HG03439 (cell line): ENCODE measurements at regions not wholly inside any gene's neighbourhood (a gene's known extent, or its start where the extent isn't known, plus 50 kb on each side); places are given as distances from the start of the nearest gene placed in this dataset.

Source experiments
- ATAC-seq: cut with Tn5 transposase; IDR thresholded peaks from one replicate; pipeline ENCODE4 v1.9.1; 2021; ENCODE audit warnings: mild to moderate bottlenecking, moderate library complexity; ENCODE audit not compliant: unreplicated experiment

DNA sequence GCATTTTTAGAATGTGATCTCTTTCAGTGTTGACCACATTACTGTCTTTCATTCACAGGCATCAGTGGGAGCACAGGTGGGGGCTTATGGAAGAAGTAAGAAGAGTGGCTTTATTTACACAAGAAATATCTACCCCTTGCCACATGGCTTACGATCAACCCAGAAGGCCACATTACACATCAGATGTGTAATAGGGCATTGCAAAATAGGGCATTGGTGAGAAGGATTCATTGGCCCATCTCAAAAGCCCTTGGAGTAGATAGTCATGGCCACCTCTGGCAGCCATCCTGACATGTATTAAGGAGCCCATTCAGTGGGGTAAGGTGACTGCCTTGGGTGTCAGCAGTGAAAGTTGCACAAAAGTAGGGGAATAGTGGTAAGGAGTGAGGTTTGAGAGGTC lies 97.5 kb downstream of the MAFB start:
- ATAC-seq: no peak

DNA sequence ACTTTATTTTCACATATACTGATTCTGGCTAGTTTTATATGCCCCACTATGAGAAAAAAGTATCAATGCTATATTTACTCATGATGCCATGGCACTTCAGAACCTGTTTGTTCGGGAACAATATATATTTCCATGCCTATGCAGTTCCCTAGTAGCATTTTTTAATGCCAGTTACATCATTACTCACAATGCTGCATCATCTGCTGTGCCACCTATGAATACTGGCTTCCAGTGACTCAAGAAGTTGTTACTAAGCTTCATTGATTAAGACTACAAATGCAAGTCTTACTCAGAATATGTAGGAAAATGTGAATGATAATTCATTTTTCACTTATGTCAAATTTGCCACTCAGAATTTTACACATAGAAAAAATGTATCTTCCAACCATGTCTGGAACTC lies 97.9 kb downstream of the MAFB start:
- ATAC-seq: no peak

DNA sequence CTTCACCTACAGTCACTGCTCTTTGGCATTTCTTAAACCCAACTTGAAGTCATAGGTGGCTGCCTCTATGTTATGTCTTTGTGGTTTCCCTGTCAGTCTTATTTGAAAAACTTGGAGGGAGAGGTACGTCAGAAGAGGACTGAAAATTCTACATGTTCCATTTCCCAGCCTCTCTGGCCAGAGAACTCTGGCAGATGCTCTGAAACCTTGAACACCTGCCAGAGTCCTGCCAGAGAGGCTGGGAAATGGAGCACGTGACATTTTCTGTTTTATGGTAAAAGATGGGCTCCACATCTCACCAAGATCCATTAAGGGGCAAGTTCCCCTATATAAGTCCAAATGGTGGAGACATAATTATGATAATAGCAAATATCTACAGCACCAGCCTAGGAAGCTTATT lies 99.5 kb downstream of the MAFB start:
- ATAC-seq: no peak

DNA sequence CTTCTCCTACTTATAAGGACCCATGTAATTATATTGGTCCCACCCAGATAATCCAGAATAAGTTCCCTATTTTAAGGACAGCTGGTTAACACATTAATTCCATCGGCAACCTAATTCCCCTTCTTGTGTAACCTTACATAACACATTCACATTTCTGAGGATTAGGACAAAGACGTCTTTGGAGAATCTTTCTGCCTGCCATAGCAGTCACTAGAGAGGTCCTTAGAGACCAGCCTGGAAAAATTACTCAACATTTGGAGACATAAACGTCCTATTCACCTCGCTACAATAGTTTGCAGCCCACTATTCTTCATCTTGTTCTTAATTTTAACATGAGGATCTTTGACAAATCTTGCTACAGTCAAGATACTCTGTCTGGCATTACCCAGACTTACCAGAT lies 100.1 kb downstream of the MAFB start:
- no peak for ATAC-seq

DNA sequence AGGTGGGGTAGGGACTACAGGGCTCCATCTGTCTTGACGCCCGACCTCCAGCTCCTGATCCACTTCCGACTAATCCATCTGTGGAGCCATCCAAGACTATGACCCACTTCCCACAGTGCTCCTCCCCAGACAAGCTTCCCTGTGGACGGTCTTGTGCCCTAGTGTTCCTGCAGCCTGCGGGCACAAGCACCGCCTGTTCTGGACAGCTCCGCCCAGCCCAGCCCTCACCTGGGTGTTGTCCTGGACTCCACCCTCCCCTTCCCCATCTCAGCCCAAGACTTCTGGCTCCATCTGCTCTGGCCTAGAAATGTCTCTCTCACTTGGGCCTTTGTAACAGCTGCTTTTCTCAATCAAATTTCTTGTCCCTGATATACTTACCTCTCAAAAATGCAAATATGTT lies 102.0 kb downstream of the MAFB start:
- no peak for ATAC-seq

DNA sequence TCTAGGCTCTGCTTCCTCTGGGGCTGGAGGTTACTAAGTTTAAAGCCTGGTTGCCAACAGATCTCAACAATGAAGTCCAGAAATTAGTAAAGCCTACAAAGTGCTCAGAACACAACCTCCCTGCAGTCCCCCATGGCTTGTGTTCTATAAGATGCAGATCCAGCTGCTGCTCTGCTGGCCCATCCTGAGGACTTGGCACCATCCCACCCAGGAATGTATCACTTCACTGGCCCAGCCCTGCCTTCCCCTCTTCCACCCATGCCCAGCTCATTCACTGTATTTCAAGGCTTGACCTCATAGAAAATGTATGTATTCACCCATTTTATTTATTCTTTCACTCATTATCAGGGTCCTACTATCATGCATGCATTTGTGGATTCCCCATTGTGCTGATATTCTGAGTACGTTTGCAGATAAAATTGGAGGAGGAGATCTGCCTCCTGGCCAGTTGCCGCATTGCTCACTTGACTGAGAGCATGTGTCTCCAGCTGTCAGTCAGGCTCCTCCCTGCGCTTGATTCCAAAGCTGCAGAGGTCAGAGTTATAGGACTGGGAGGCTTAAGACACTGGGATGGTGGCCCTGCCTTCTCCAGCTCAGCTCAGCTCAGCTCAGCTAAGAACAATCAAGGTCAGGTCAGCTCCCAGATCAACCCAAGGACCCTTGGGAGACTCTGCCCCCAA lies 104.8 kb downstream of the MAFB start:
- no peak for ATAC-seq

DNA sequence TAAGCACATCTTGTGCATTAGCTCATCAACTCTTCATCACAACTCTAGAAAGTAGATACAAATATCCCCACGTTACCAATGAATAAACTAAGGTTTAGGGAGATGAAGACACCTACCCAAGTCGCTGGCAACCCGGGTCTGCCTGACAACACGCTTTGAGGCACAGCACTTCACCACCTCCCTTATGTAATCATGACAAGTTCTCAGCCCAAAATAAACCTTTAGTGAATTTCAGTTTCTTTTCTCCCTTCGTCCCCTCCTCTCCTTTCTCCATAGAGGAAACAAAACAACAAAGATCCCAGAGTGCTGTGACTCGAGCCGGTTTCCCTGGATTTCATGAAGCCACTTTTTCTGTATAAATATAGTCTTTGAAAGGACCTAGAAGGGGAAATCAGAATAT lies 105.4 kb downstream of the MAFB start:
- ATAC-seq: no peak

DNA sequence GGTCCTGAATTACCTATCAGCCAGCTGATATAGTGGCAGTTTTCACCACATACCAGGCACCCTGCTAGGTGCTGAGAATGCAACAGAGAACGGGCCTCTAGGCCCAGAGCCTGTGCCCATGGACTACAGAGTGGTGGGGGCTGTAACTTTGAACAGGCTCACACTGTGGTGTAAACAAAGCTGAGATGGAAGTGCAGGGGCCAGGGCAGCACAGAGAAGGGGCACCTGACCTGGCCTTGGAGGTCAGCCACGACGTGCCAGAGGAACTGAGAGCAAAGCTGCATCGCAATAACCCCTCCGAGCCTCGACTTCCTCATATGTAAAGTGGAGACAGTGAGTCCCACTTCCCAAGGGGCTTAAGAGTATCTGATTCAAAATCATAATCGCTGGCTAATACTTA lies 105.8 kb downstream of the MAFB start:
- no peak for ATAC-seq

DNA sequence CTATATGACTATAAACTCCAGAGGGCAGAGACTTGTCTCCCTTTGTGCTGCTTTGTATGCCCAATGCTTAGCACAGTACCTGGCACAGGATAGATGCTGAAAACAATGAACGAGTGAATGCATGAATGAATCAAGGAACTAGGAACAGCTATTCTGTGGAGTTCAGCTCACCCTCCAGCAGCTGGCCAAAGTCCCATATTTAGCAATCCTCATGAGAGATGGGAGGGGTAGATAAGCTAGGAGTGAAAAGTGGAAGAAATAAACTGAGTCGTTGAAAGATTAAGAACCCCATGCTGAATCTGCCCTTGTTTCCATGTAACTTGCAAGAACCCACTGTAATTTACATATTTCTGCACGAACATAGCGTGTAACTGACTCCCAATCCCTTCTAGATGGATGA lies 106.5 kb downstream of the MAFB start:
- no peak for ATAC-seq

DNA sequence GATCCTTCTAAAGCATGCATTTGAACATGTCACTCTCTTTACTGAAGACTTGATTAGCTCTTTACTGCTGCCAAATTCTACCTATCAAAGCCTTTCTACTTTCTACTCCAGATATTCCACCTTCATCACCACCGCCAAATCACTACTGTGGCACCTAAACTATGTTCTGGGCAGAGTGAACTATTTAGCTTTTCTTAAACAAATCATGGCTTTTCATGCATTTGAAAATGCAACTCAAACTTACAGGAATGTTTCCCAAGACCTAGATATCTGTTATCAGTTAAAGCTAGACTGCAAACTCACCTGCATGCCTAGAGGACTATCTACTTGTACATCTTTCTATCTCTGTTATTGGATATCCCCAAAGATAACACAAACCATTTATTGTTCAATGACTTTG lies 109.3 kb downstream of the MAFB start:
- no peak for ATAC-seq

DNA sequence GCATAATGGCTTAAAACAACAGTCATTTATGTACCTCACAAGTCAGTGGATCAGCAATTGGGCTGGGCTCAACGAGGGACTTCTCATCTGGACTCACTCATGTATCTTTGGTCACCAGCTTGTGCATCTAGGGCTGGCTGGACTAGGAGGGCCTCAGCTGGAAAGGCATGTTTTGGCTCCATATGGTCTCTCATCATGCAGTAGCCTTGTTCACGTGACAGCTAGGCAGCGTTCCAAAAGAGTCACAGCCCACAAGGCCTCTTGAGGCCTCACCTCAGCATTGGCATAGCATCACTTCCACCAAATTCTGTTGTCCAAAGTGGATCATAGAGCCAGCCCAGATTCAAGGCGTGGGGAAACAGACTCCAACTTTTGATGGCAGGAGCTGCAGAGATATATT lies 110.1 kb downstream of the MAFB start:
- no peak for ATAC-seq

DNA sequence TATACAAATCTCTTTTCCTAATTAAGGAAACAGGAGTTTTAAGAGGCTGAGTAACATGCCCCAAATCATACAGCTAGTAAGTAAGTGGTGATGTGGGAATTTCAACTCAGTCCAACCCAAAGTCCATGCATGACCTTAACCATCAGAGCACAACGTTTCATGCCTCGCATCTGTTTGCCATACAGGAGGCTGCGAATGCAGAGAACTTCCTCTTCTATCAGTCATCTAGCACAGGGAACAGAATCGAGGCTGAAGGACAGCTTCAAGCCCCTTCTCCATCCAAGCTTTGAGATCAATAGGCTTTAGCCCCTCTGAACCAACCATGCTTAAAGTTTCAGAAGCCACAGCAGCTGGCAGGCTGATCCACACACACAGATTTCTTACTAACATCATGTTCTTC lies 113.2 kb downstream of the MAFB start:
- no peak for ATAC-seq

DNA sequence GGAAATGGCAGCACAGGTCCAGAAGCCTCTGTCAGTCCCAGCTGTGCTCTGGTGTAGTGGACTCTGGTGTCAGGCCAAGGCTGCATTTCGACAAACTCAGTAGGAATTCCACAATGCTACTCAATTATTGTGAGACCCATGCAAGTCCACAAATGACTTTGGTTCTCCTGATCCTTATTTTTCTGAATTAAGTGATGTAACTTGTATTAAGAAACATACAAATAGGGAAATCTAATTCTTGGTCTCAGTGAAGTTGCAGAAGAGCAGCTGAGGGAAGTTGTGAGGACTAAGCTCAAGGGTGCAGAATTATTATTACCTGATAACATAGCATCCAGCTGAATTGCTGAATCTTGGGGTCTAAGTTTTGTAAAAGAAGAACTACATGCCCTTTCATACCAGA lies 116.8 kb downstream of the MAFB start:
- ATAC-seq: no peak

DNA sequence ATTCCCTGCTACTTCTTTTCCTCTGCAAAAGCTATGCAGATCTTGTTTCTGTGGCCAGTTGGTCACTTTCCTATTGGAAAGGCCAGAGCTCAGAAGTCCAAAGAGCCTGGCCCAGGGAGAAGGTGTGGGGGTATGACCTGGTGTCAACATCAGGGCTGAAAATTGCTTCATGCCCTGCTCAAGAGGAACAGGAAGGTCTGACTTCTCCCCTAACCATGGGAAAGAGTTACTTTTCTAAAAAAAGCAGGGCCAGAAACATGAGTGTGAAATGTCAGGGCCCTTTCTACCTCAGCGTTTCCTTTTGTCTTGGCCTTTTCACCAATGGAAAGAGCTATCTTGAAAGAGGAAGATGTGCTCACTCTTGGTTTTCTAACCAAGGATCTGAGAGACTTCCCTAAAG lies 117.4 kb downstream of the MAFB start:
- ATAC-seq: no peak

DNA sequence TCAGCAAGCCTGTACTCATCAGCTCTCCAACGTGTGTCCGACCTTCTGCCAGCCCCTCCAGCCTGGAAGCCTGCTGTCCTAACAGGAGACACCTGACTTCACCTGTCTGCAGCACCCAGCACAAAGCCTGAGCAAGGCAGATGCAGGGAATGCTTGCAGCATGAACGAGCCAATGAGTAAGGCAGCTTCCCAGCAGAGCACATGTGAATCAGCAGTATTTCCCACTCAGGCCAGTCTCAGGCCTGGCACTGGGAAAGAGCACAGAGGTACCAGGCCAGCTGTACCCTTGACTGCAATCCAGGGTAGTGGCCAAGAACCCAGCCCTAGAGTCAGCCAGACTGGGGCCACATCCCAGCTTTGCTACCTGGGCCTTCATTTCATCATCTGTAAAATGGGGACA lies 120.8 kb downstream of the MAFB start:
- no peak for ATAC-seq

DNA sequence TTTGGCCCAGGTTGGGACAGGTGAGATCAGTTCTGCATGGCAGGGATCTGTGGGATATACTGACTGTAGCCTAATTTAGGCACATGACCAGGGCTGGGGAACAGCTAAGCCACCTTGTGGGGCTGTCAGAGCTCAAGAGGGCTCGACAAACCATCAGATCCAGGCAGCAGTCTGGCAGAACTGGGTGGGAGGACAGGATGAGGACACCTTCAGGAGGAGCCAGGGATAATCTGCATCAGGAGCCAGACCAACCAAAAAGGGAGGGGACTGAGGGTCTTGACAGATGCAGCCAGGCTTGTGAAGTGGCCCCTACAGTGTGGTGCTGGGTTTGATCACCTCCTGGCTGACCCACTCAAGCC lies 123.4 kb downstream of the MAFB start:
- ATAC-seq: no peak

DNA sequence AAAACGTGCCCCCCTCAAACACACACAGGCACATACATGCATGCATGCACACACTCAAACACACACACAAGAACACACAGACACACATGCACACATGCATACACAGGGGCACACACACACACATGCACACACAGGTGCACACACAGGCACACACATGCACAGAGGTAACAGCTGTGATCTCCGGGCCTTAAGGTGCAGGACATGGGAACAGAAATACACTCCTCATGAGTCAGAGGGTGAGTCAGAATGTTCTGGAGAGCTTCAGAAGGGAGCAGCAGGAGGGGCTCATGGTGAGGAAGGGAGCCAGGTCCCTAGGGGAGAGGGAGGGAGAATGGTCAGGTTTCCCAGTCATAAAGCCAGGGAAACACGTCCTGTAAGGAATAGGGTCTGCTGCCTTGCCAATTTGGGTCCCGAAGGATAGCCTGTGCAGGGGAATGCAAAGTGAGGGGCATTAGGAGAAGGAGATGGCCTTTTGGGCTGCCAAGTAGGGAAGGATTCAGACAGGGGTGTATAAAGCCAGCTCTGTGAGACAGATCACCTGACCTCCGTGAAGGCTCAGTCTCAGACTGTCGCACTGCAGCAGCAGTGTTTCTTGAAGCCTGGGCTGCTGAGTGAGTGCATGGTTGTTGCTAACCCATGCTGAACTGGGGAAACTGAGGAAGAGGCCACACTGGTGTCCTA lies 123.9 kb downstream of the MAFB start:
- no peak for ATAC-seq

DNA sequence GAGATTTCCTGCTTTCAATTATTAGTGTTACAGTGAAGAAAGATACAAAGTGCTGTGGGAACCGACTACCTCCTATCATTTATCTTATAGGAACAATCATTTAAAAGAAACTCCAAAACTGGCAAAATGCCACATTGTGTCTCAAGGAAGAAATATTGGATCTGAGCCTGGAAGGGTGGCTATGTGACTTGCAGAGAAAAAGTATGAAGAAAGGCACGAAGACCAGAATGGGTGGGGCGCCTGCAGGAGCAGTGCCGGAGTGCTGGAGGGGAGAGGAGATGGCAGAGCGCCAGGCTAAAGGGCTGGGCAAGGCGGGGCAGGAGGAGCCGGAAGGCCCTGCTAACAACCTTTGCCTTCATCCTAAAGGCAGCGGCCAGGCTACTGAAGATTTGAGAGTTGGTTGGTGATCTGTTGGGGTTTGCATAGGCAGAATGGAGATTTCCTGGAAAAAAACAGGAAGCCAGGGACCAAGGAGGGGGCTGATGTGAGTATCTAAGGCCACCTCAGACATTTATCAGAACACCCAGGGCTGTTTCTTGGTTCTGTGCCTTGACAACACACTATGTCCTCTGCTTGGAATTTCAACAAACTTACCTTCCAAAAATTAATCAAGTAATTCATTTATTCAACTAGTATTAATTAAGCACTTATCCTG lies 125.6 kb downstream of the MAFB start:
- ATAC-seq: no peak

DNA sequence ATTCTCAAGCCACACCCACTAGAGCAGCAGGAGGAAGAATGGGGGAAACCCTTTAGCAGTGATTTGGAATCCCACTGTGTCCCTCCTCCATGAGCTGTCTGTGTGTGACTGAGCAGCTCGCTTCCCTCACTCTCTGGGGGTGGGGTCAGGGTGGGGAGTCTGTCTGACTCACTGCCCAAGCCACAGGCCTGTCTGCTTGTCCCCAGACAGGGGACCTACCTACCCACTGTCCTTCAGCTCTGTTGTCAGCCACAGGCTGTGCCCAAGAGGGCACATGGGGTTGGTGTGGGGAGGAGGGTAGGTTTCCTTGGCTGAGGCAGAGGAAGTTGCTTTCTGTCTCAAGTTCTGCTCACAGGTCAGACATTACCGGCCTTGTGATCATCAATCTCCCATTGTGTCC lies 127.0 kb downstream of the MAFB start:
- ATAC-seq: no peak

DNA sequence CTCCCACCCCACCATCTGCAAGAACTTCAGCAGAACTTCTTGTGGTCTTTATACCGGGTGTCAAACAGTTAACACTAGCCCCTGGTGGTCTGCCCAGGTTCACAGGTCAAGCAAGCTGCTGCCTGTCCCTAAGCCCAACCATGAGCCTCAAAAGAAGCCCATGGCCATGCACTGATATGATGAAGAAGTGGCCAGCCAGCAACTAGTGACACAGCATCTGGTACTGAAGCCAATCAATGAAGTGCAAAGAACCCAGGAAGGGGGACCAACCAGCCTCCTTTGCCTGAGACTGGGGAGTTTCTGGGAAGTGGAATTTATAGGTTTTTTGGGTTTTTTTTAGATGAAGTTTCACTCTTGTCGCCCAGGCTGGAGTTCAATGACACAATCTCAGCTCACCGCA lies 127.8 kb downstream of the MAFB start:
- ATAC-seq: no peak

DNA sequence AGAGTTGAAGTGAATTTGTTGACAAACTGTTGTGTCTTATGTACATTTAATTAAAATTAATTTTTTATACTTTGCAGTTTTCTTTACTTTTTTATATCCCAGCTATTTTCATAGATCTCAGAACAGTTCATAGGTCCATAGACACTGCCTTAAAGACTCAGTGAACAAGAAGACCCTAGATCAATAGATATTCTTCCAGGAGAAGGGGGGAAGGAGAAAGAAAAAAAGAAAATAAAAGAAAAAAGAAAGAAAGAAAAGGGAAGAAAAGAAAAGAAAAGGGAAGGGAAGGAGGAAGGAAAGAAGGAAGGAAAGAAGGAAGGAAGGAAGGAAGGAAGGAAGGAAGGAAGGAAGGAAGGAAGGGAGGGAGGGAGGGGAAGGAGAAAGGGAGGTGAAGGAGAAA lies 130.8 kb downstream of the MAFB start:
- ATAC-seq: no peak

DNA sequence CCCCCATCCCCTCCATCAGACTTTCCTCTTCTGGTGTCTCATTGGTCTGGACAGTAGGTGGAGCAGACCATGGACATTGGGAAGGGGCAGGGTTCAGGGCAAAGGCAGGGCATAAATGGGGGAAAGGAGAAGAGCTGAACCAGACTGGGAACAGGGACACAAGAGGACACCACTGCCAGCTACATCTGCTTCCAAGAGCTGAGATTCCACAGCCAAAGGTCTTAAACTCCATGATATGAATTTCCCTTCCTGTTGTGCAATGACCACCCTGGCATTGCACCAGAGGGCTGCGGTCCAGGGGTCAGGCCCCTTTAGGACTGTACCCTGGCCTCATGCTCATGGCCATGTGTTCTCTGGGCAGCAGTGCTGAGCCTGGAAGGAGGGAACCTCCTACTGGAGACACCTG lies 137.9 kb downstream of the MAFB start:
- no peak for ATAC-seq
